ENCODE measurements at regions not wholly inside any gene's neighbourhood (a gene's known extent, or its start where the extent isn't known, plus 50 kb on each side); places are given as distances from the start of the nearest gene placed in this dataset.

- TF ChIP-seq, protein P1, sequence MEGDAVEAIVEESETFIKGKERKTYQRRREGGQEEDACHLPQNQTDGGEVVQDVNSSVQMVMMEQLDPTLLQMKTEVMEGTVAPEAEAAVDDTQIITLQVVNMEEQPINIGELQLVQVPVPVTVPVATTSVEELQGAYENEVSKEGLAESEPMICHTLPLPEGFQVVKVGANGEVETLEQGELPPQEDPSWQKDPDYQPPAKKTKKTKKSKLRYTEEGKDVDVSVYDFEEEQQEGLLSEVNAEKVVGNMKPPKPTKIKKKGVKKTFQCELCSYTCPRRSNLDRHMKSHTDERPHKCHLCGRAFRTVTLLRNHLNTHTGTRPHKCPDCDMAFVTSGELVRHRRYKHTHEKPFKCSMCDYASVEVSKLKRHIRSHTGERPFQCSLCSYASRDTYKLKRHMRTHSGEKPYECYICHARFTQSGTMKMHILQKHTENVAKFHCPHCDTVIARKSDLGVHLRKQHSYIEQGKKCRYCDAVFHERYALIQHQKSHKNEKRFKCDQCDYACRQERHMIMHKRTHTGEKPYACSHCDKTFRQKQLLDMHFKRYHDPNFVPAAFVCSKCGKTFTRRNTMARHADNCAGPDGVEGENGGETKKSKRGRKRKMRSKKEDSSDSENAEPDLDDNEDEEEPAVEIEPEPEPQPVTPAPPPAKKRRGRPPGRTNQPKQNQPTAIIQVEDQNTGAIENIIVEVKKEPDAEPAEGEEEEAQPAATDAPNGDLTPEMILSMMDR (conservative IDR thresholded peaks at IDR 0.05; ENCODE audit: low read depth, low read length): no peak
- no peak for TF ChIP-seq SMC3 (IDR thresholded peaks at IDR 0.05; ENCODE audit: low read depth, low read length)
- TF ChIP-seq, protein P2, sequence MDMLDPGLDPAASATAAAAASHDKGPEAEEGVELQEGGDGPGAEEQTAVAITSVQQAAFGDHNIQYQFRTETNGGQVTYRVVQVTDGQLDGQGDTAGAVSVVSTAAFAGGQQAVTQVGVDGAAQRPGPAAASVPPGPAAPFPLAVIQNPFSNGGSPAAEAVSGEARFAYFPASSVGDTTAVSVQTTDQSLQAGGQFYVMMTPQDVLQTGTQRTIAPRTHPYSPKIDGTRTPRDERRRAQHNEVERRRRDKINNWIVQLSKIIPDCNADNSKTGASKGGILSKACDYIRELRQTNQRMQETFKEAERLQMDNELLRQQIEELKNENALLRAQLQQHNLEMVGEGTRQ (IDR thresholded peaks at IDR 0.05; ENCODE audit: low read depth, low read length): no peak
- TF ChIP-seq CHD1 (IDR thresholded peaks at IDR 0.05; ENCODE audit: low read depth, low read length): no peak
- TF ChIP-seq, protein P3, sequence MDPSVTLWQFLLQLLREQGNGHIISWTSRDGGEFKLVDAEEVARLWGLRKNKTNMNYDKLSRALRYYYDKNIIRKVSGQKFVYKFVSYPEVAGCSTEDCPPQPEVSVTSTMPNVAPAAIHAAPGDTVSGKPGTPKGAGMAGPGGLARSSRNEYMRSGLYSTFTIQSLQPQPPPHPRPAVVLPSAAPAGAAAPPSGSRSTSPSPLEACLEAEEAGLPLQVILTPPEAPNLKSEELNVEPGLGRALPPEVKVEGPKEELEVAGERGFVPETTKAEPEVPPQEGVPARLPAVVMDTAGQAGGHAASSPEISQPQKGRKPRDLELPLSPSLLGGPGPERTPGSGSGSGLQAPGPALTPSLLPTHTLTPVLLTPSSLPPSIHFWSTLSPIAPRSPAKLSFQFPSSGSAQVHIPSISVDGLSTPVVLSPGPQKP (IDR thresholded peaks at IDR 0.05; ENCODE audit: borderline replicate concordance, low read depth, low read length): no peak
- no peak for TF ChIP-seq FOS (IDR thresholded peaks at IDR 0.05; ENCODE audit: low read depth, low read length)
- TF ChIP-seq POLR2A (IDR thresholded peaks at IDR 0.05; ENCODE audit: low read depth, low read length): no peak
- TF ChIP-seq MAZ (IDR thresholded peaks at IDR 0.05; ENCODE audit: borderline replicate concordance, low read depth, low read length): no peak
- no peak for TF ChIP-seq RFX5 (IDR thresholded peaks at IDR 0.05; ENCODE audit: low read depth, low read length)
- TF ChIP-seq CEBPB (IDR thresholded peaks at IDR 0.05; ENCODE audit: low read depth, low read length): no peak
- TF ChIP-seq RCOR1 (IDR thresholded peaks at IDR 0.05; ENCODE audit: insufficient replicate concordance, low read length): no peak
- TF ChIP-seq RAD21 (IDR thresholded peaks at IDR 0.05; ENCODE audit: low read length): no peak
- no peak for TF ChIP-seq MXI1 (IDR thresholded peaks at IDR 0.05; ENCODE audit: borderline replicate concordance, low read depth, low read length)
- TF ChIP-seq BHLHE40 (IDR thresholded peaks at IDR 0.05; ENCODE audit: low read depth, low read length): no peak
Observed at GRCh38 chr16:82281544-82281943, 111.5 kb upstream of the MPHOSPH6 start.
